Skeletal muscle tissue (tissue), 3 donors: ENCODE measurements at regions not wholly inside any gene's neighbourhood (a gene's known extent, or its start where the extent isn't known, plus 50 kb on each side); places are given as distances from the start of the nearest gene placed in this dataset.

ENCODE experiments used
- H3K27ac ChIP-seq: one replicate; pipeline ENCODE4 v1.7.0; 2013; ENCODE audit warnings: mild to moderate bottlenecking, low read depth, low read length, inconsistent platforms
- H3K27me3 ChIP-seq, 3 donors: one replicate each; pipeline ENCODE4 v1.7.0; 2013; ENCODE audit warnings: low read length in 3 of 3; ENCODE audit not compliant: control insufficient read depth in 3 of 3, insufficient read depth in 3 of 3
- H3K36me3 ChIP-seq, 3 donors: one replicate each; pipeline ENCODE4 v1.7.0; 2013; ENCODE audit warnings: low read length in 3 of 3; ENCODE audit not compliant: control insufficient read depth in 3 of 3, insufficient read depth in 3 of 3
- H3K4me1 ChIP-seq, 3 donors: one replicate each; pipeline ENCODE4 v1.7.0; 2013; ENCODE audit warnings: low read length in 3 of 3, mild to moderate bottlenecking in 3 of 3; ENCODE audit not compliant: control insufficient read depth in 3 of 3, insufficient read depth in 3 of 3
- H3K4me3 ChIP-seq, 3 donors: one replicate each; pipeline ENCODE4 v1.7.0; 2013; ENCODE audit warnings: low read length in 3 of 3
- H3K9ac ChIP-seq, 3 donors: one replicate each; pipeline ENCODE4 v1.7.0; 2013; ENCODE audit warnings: low read length in 3 of 3, mild to moderate bottlenecking in 3 of 3, moderate library complexity in 2 of 3, low read depth in 1 of 3
- H3K9me3 ChIP-seq, 3 donors: one replicate each; pipeline ENCODE4 v1.7.0; 2013; ENCODE audit warnings: low read length in 3 of 3; ENCODE audit not compliant: control insufficient read depth in 3 of 3
- donor health status: Osteomylitis.

- Histone ChIP-seq H3K9ac (no peak overlapping the region), H3K9me3 (no peaks in the 10 kb centered on the region), H3K36me3 (no peaks in the 10 kb centered on the region), H3K4me3 (no peak overlapping the region), H3K4me1 (no peaks in the 10 kb centered on the region), H3K27ac (no peak overlapping the region), H3K27me3 (no peaks in the 10 kb centered on the region)
Measured at GRCh38 chr13:47454986-47455385, 546.1 kb downstream of the SUCLA2 start.

DNA sequence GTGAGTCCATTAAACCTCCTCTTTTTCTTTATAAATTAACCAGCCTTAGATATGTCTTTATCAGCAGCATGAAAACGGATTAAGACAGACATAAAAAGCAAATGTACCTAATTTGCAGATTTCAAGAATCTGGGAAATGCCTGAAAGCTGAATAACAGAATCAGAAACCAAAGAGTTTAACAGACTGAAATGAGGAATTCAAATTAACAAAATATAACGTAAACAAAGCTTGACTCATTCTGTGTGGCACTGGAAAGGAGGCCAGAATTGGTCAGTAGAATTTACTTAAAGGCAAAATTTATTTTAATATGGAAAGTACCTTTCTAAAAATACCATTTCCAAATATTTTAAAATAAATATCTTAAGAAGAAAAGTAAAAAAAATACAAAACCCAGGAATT, 540.6 kb upstream of the HTR2A start:
- Histone ChIP-seq H3K27ac (no peak overlapping the region), H3K4me3 (no peak overlapping the region), H3K4me1 (no peaks in the 10 kb centered on the region), H3K27me3 (no peaks in the 10 kb centered on the region), H3K9me3 (no peaks in the 10 kb centered on the region), H3K36me3 (no peaks in the 10 kb centered on the region), H3K9ac (no peak overlapping the region)

GRCh38 chr13:47433461-47434005, 536.7 kb upstream of the HTR2A start:
- H3K27me3 ChIP-seq = no peaks in the 10 kb centered on the region
- H3K36me3 ChIP-seq = no peaks in the 10 kb centered on the region
- H3K9me3 ChIP-seq = no peaks in the 10 kb centered on the region
- no peak overlapping the region for H3K4me3 ChIP-seq
- H3K4me1 ChIP-seq = no peaks in the 10 kb centered on the region
- no peak overlapping the region for H3K9ac ChIP-seq
- no peak overlapping the region for H3K27ac ChIP-seq

GRCh38 chr13:47426126-47426849, 529.4 kb upstream of the HTR2A start:
- Histone ChIP-seq H3K4me3 (no peak overlapping the region), H3K36me3 (no peaks in the 10 kb centered on the region), H3K27me3 (no peaks in the 10 kb centered on the region), H3K4me1 (no peaks in the 10 kb centered on the region), H3K9me3 (no peaks in the 10 kb centered on the region), H3K9ac (no peak overlapping the region), H3K27ac (peak overlapping the region; percentile 40)

DNA sequence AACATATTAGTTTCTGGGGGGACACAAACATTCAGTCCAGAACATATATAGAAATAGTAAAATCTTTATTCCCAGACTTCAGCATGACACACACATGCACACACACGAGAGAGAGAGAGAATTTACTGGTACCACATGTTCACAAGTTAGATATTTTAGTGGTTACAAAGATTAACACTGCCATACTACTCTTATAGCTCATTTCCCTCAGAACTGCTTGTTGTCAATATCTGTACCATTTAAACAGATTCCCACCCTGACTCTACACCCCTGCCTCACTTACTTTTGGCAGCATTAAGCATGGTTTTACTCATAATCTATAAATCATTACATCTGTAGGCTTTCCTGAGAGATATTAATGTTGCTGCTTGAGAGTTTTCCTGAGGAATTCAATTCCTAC, 524.7 kb upstream of the HTR2A start:
- H3K4me3 ChIP-seq = no peak overlapping the region
- no peak overlapping the region for H3K9ac ChIP-seq
- no peaks in the 10 kb centered on the region for H3K9me3 ChIP-seq
- H3K4me1 ChIP-seq = no peaks in the 10 kb centered on the region
- H3K27me3 ChIP-seq = no peaks in the 10 kb centered on the region
- H3K27ac ChIP-seq = no peak overlapping the region
- no peaks in the 10 kb centered on the region for H3K36me3 ChIP-seq

DNA sequence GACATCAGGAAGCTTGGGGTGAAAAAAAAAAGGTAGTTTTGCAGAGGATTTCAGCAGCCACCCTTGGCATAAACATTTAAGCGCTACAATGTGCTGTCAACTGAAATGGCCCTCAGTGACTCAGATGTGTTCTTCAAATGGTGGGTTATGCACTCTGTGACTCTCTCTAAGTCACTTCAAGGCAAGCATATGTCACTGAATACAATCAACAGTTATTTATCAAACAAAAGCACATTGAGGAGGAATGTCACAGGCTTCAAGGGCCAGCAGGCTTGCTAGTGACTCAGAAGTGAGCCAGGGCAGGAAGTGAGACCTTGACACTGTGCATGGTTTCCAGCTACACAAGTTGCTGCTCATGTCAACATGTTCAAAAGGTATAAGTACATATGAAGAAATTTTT, 523.7 kb upstream of the HTR2A start:
- H3K4me1 ChIP-seq = no peaks in the 10 kb centered on the region
- H3K4me3 ChIP-seq = no peak overlapping the region
- H3K9me3 ChIP-seq = no peaks in the 10 kb centered on the region
- no peak overlapping the region for H3K9ac ChIP-seq
- H3K27me3 ChIP-seq = no peaks in the 10 kb centered on the region
- H3K36me3 ChIP-seq = no peaks in the 10 kb centered on the region
- no peak overlapping the region for H3K27ac ChIP-seq

GRCh38 chr13:47420020-47420419, 523.2 kb upstream of the HTR2A start:
- Histone ChIP-seq H3K4me1 (no peaks in the 10 kb centered on the region), H3K4me3 (no peak overlapping the region), H3K27me3 (no peaks in the 10 kb centered on the region), H3K9ac (no peak overlapping the region), H3K27ac (no peak overlapping the region), H3K36me3 (no peaks in the 10 kb centered on the region), H3K9me3 (no peaks in the 10 kb centered on the region)

DNA sequence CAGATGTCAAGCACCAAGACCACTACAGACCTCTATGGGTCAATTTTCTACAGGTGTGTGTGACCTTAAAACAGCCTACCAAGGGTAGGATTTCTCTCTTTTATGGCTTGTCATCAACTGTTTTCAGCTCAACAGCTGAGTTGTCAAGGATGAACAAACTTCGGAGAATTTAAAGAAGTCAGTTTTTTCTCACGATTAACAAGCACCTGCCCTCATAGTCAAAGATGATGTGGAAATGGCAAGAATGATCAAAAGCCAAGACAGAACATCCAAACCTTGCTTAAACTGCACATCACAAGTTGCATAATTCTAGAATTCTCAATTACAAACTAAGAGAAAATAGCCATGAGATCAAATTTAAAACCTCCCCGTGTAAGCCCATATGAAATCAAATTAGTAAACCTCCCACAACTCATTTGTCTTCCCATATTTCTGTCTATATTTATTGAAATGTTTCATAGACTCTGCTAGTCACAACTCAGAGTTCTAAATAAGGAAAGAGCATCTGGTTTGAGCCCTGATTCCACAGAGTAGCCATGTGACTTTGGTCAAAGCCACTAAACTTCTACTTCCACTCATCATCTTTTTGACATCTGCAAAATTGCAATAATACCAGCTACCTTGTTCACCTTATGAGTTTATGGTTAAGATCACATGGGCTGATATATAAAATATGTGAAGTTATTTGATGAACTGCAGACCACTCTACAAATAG, 521.5 kb upstream of the HTR2A start:
- Histone ChIP-seq H3K9ac (no peak overlapping the region), H3K9me3 (no peaks in the 10 kb centered on the region), H3K27me3 (no peaks in the 10 kb centered on the region), H3K27ac (no peak overlapping the region), H3K4me1 (no peaks in the 10 kb centered on the region), H3K4me3 (no peak overlapping the region), H3K36me3 (no peaks in the 10 kb centered on the region)

DNA sequence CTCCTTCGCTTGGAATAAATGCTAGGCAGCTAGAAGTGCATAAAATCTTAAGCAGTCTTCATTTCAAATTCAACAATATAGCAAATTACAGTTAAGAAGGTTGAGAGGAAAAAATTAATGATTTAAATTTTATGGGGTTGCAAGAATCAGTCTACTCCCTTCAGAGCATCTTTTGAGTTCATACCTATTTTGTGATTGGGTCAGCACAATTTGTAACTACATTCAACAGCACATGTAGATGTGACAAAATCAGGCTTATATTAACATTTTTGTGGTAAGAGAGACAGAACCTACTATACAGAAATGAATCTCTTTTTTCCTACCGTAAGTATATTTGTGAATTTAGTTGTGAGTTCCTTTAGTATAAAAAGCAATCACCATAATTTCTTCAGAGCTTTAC, 520.6 kb upstream of the HTR2A start:
- H3K9me3 ChIP-seq = no peaks in the 10 kb centered on the region
- H3K36me3 ChIP-seq = no peaks in the 10 kb centered on the region
- H3K4me1 ChIP-seq = no peaks in the 10 kb centered on the region
- no peak overlapping the region for H3K27ac ChIP-seq
- H3K27me3 ChIP-seq = no peaks in the 10 kb centered on the region
- H3K4me3 ChIP-seq = no peak overlapping the region
- no peak overlapping the region for H3K9ac ChIP-seq

DNA sequence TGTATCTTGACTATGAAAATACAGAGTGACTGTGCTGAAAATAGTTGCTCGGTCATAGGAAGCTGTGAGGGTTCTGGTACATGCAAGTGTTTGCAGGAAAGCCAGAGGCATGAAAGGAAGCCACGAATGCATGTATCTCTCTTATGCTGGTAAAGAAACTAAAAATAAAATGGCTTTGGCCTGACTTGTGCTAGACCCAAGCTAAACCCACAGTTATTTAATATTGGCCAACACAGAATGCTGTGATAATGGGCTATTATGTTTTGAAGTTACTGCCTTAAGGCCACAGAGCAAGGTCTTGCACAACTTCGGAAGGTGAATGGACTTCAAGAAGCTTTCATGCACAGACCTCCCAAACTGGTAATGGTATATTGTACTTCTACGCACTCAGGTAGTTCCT, 518.2 kb upstream of the HTR2A start:
- Histone ChIP-seq H3K27ac (no peak overlapping the region), H3K9ac (no peak overlapping the region), H3K36me3 (no peaks in the 10 kb centered on the region), H3K9me3 (no peaks in the 10 kb centered on the region), H3K4me3 (no peak overlapping the region), H3K4me1 (no peaks in the 10 kb centered on the region), H3K27me3 (no peaks in the 10 kb centered on the region)
